PC-3 (cell line): ENCODE measurements at regions not wholly inside any gene's neighbourhood (a gene's known extent, or its start where the extent isn't known, plus 50 kb on each side); places are given as distances from the start of the nearest gene placed in this dataset.

Experiments
- CTCF ChIP-seq: fragments of 300-600 bp; sonication (generic); conservative IDR thresholded peaks from 2 replicates; pipeline ENCODE4 v1.5.1; 2017; ENCODE audit warnings: antibody characterized with exemption, low read depth, mild to moderate bottlenecking, low read length
- EZH2 ChIP-seq: fragments of 300-600 bp; sonication (generic); IDR thresholded peaks from one replicate; pipeline ENCODE4 v1.6.1; 2017; ENCODE audit warnings: antibody characterized with exemption, mild to moderate bottlenecking, low read length; ENCODE audit not compliant: unreplicated experiment

- no peak for TF ChIP-seq EZH2
- TF ChIP-seq CTCF = no peak
Observed at GRCh38 chr11:37110385-37110784, 512.3 kb upstream of the RAG2 start.
